DOHH2 (cell line): ENCODE measurements at regions not wholly inside any gene's neighbourhood (a gene's known extent, or its start where the extent isn't known, plus 50 kb on each side); places are given as distances from the start of the nearest gene placed in this dataset.

ENCODE experiments used
- EZH2phosphoT487 ChIP-seq: fragments of 200-600 bp; sonication (generic); IDR thresholded peaks from 2 replicates; pipeline ENCODE4 v1.6.1; 2017; ENCODE audit warnings: borderline replicate concordance, mild to moderate bottlenecking, antibody characterized with exemption, low read length, moderate library complexity, mixed read lengths
- TF ChIP-seq, protein P1 (sequence below): fragments of 200-600 bp; sonication (generic); IDR thresholded peaks from one replicate; pipeline ENCODE4 v1.5.1; 2014; ENCODE audit warnings: antibody characterized with exemption, mild to moderate bottlenecking, low read depth, low read length; ENCODE audit not compliant: poor library complexity, severe bottlenecking

DNA sequence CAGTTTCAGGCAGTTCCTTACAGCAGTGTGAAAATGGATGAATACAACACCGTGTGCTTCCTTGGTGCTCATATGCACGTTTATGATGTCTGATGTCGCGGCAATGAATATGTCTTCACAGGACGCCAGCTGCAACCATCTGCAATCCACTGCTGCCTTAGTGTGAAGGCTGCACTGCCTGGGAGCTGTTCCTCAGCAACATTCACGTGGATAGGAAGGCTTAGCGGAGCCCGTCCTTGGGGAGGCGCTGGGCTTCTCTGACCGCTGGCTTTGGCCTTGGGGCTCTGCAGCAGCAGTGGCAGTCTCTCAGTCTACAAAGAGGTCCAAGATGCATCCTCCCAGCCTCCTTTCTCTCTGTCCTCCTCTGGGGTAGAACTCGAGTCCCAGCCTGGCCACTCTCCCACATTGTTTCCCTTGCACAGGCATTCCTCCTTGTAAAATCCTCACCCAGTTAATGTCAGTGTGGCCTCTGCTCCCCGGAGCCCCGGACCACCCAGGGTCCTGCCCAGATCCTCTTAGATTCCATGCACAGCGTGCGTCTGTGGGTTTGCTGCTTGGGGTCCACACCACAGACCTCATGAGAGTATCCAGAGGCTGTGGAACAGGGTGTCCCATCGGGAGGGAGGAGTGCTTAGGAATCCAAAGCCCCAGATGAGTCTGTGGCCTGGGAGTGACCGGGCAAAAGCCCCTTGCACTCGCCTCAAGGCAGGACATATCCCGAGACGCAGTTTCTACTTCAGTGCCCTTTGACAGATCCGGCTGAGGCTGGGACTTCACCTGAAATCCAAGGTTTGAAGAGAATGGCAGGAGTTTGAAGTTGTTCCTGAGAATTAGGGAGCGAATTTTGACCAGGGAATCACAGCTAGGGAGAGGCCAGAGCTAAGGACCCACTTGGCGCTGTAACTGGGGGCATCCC, 181.3 kb downstream of the THBS2 start:
- TF ChIP-seq, protein P1, sequence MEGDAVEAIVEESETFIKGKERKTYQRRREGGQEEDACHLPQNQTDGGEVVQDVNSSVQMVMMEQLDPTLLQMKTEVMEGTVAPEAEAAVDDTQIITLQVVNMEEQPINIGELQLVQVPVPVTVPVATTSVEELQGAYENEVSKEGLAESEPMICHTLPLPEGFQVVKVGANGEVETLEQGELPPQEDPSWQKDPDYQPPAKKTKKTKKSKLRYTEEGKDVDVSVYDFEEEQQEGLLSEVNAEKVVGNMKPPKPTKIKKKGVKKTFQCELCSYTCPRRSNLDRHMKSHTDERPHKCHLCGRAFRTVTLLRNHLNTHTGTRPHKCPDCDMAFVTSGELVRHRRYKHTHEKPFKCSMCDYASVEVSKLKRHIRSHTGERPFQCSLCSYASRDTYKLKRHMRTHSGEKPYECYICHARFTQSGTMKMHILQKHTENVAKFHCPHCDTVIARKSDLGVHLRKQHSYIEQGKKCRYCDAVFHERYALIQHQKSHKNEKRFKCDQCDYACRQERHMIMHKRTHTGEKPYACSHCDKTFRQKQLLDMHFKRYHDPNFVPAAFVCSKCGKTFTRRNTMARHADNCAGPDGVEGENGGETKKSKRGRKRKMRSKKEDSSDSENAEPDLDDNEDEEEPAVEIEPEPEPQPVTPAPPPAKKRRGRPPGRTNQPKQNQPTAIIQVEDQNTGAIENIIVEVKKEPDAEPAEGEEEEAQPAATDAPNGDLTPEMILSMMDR = no peak
- TF ChIP-seq EZH2phosphoT487 = no peak
